NCI-H2171 treated with DMSO at 0.1 percent for 48 hours (cell line): ENCODE measurements at regions not wholly inside any gene's neighbourhood (a gene's known extent, or its start where the extent isn't known, plus 50 kb on each side); places are given as distances from the start of the nearest gene placed in this dataset.
"Not testable (repeated sequence)": the region's sequence is repeated elsewhere in the genome, so short reads cannot be mapped to it uniquely, and the experiment has no call there.

Source experiments
- DNase-seq: peaks from one replicate; lab custom pipeline; 2025; lab: John Stamatoyannopoulos, UW

GRCh38 chr2:155021618-155022017, 323.1 kb downstream of the KCNJ3 start:
- peak; percentile 68 for DNase-seq

- no peak for DNase-seq
Measured at GRCh38 chr2:155020246-155020645, 321.8 kb downstream of the KCNJ3 start.

GRCh38 chr2:155010925-155011324, 312.4 kb downstream of the KCNJ3 start:
- DNase-seq: no peak

DNA sequence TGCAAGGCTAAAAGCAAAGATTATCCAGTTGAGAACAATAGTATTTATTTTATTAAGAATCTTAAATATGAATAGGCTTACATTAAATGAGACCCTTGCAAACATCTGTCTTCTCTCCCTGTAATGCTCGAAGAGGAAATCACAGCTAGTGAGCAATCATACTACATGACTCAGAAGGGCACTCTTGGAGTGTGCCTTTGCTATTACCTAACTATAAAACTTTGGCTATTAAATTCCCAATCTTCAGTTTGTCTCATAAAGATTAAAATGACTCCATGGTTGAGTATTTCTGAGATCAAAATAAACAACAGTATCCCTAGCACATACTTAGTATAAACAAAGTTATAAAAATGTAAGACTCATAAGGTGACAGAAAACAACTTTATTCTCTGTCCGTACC, 296.9 kb downstream of the KCNJ3 start:
- no peak for DNase-seq

DNA sequence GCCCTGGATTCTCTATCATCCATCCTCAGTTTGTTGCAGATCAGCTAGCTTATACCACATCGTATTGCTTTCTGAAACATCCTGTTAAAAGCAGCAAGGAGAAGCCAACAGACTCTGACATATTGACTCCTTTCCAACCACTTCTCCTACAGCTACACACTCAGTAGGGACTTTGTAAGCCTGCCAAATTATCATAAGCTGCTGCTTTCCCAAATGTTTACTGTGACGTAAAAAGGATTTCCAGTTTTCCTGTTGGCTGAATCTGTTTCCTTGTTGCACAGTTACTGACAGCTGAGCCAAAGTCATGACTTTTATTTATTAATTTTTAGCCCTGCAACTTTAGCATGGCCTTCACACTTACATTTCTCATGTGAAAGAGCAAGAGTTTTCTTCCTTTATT, 294.3 kb downstream of the KCNJ3 start:
- DNase-seq: peak; percentile 8

DNA sequence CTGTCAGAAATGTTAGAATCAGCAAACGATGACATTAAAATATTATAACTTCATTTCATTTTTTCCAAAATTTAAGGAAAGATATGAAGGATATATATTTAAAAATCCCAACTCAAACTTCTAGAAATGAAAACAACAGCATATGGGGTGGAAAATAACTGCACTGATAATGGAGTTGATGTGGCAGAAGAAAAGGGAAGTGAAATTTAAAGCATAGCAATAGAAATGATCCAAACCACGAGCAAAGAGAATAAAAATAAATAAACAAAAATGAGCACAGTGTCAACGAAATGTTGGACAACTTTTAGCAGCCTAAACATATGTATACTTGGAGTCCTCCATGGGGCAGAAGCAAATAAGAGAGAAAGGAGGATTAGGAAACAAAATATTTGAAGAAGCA, 280.2 kb downstream of the KCNJ3 start:
- DNase-seq: no peak

DNA sequence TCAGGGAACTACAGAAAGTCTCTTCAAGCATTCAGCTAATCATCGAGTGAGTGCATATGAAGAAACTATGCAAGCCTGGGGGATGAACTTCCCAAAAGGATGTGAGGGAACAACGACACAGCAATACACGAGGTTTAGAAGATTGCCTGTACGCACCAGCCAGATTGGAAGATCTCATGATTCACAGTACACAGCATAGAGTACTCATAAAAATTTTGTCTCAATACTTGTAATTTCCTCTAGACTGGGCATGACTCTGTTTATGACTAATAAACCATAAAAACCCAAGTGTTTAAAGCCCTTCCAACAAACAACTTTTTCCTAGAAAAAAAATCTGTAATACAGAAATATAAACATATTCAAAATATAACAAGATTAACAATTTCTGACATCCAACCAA, 279.7 kb downstream of the KCNJ3 start:
- no peak for DNase-seq

- no peak for DNase-seq
Measured at GRCh38 chr2:154974041-154974440, 275.5 kb downstream of the KCNJ3 start.

GRCh38 chr2:154963511-154963910, 265.0 kb downstream of the KCNJ3 start:
- DNase-seq: peak; percentile 82

DNA sequence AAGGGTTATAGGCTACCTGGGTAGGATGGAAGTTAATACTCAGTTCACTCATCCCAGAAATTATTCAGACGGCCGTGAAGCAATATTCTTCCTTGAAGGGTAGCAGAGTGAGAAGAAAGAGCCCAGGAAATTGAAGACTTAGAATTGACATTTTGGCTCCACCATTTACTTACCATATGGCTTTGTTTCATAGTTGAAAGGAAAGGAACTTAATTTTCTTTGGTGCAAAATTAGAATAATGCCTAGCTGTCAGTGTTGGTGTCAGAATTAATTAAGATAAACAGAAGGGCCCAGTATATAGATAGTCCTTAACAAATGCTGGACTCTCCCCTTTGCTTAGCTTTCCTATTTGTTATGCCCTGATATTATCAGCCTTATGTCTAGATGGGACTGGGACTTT, 263.2 kb downstream of the KCNJ3 start:
- DNase-seq: no peak

GRCh38 chr2:154960802-154961583, 262.5 kb downstream of the KCNJ3 start:
- no peak for DNase-seq

- peak; percentile 48 for DNase-seq
Measured at GRCh38 chr2:154952346-154952980, 254.0 kb downstream of the KCNJ3 start.

DNA sequence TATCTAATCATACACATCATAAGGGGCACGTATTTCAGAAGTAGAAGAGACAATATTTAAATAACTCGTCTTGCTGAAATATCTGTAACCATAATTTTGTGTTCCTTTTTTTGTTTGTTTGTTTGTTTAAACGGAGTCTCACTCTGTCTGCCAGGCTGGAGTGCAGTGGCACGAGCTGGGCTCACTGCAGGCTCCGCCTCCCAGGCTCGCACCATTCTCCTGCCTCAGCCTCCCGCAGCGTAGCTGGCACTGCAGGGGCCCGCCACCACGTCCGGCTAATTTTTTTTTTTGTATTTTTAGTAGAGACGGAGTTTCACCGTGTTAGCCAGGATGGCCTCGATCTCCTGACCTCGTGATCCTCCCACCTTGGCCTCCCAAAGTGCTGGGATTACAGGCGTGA, 248.9 kb downstream of the KCNJ3 start:
- DNase-seq: not testable (repeated sequence)

DNA sequence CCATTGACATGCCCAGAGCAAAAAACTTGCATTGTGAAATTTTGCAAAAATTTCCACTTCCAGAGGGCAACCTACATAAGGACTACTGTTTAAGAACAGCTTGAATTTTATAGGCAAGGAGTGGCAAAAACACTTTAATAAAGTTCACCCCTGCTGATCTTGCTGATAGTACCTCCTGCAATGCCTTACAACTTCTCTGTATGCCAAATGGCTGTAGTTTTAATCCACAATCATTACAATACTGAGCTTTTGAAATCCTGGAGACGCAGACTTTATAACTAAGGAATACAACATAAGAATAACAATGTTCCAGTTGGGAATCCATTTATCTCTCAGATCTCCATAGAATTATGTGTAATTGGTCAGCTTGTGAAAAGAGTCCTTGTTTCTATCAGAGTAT, 247.5 kb downstream of the KCNJ3 start:
- DNase-seq: no peak

DNA sequence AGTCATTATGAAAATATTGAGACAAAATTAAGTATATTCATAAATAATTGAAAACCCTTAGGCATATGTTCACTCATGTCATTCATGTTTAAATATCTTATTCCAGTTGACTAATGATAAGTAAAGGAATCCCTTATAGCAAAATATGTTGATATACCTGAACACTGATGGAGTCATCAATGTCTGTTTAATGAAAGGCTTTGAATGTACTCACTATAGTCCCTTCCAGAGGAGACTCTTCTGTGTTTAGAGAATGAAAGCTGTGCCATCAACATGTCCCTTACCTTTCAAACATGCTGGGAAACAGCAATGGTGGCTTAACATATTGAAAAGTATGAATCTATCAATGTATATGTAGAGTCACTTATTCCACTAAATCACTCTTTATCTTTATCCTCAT, 242.9 kb downstream of the KCNJ3 start:
- DNase-seq: no peak

- DNase-seq: no peak
Measured at GRCh38 chr2:154934213-154934612, 235.7 kb downstream of the KCNJ3 start.

DNA sequence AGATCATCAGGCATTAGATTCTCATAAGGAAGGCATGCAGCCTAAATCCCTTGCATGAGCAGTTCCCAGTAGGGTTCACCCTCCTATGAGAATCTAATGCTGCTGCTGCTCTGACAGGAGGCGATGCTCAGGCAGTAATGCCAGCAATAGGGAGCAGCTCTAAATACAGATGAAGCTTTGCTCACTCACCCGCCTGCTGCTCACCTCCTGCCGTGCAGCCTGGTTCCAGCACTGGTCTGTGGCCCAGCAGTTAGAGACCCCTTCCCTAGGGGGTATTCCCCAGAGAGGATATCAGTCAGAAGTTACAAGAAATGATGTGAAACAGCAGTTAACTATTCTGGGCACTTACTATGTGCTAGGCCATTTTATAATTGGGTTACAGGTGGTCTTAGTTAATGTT, 226.0 kb downstream of the KCNJ3 start:
- peak; percentile 17 for DNase-seq

- DNase-seq: no peak
Measured at GRCh38 chr2:154914561-154914960, 216.1 kb downstream of the KCNJ3 start.

GRCh38 chr2:154912215-154912614, 213.7 kb downstream of the KCNJ3 start:
- peak; percentile 98 for DNase-seq

- peak; percentile 94 for DNase-seq
Measured at GRCh38 chr2:154911729-154912128, 213.2 kb downstream of the KCNJ3 start.

DNA sequence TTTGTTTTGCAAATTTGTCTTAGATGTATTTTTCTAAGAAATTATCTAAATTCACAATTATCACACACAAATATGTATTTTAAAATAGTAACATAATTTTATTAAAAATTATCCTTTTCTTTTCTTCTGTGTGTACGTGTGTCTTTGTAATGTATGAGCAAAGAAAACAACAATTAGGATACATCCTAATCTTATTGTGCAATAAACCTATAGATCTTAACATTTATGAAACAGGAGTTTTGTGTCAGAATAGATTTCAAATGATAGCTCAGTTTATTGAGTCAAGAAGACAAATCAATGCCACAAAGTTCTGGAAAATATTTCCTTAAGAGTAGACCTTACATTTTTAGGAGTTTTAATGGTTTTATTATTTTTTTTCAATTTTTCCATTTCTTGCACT, 212.2 kb downstream of the KCNJ3 start:
- DNase-seq: no peak

- no peak for DNase-seq
Measured at GRCh38 chr2:154908327-154908726, 209.8 kb downstream of the KCNJ3 start.
